HepG2 (cell line): ENCODE measurements at regions not wholly inside any gene's neighbourhood (a gene's known extent, or its start where the extent isn't known, plus 50 kb on each side); places are given as distances from the start of the nearest gene placed in this dataset.

ENCODE experiments used
- FOXA1 ChIP-seq, 2 experiments: fragments of 450-650 bp in 1 of 2; sonication (generic) in 1 of 2; formaldehyde crosslinking in 1 of 2; IDR thresholded peaks; 2 replicates each; pipeline versions ENCODE4 v1.4.0 to v1.6.1; 2016 to 2020; ENCODE audit warnings: missing genetic modification reagents in 1 of 2
- KDM1A ChIP-seq: IDR thresholded peaks from 2 replicates; pipeline ENCODE4 v1.6.1; 2016; ENCODE audit warnings: missing compliant biosample characterization
- KDM3A ChIP-seq: IDR thresholded peaks from 2 replicates; pipeline ENCODE4 v1.6.1; 2018; ENCODE audit warnings: low read depth, missing compliant biosample characterization
- MTA1 ChIP-seq: sonication (generic); formaldehyde crosslinking; IDR thresholded peaks from 2 replicates; pipeline ENCODE4 v1.4.0; 2020; ENCODE audit warnings: missing genetic modification reagents, mild to moderate bottlenecking, borderline replicate concordance
- NFYB ChIP-seq: sonication (generic); formaldehyde crosslinking; IDR thresholded peaks from 2 replicates; pipeline ENCODE4 v1.4.0; 2020; ENCODE audit warnings: missing genetic modification reagents
- NR2F6 ChIP-seq, 2 experiments: IDR thresholded peaks; 2 replicates each; pipeline ENCODE4 v1.6.1; 2016; ENCODE audit warnings: antibody characterized with exemption in 1 of 2, mild to moderate bottlenecking in 1 of 2
- ONECUT2 ChIP-seq: sonication (generic); formaldehyde crosslinking; IDR thresholded peaks from 2 replicates; pipeline ENCODE4 v1.4.0; 2020; ENCODE audit warnings: missing genetic modification reagents
- RFX5 ChIP-seq: IDR thresholded peaks from 2 replicates; pipeline ENCODE4 v1.6.1; 2011; ENCODE audit warnings: low read depth, low read length, improper control_type of control experiment
- SMYD3 ChIP-seq: sonication (generic); formaldehyde crosslinking; IDR thresholded peaks from 2 replicates; pipeline ENCODE4 v1.8.1; 2023; ENCODE audit warnings: mild to moderate bottlenecking, missing genetic modification reagents
- TBL1XR1 ChIP-seq: fragments of 150-350 bp; IDR thresholded peaks from 2 replicates; pipeline ENCODE4 v1.6.1; 2014; ENCODE audit warnings: borderline replicate concordance, low read length; ENCODE audit not compliant: partially characterized antibody
- ZNF629 ChIP-seq: sonication (generic); formaldehyde crosslinking; conservative IDR thresholded peaks from 2 replicates; pipeline ENCODE4 v1.5.0; 2020; ENCODE audit warnings: missing genetic modification reagents
- TF ChIP-seq, protein P1 (sequence below): sonication (generic); formaldehyde crosslinking; IDR thresholded peaks from 2 replicates; pipeline ENCODE4 v1.5.0; 2020; ENCODE audit warnings: mild to moderate bottlenecking, missing genetic modification reagents, moderate library complexity
- TF ChIP-seq, protein P2 (sequence below): IDR thresholded peaks from 2 replicates; pipeline ENCODE4 v1.6.1; 2016; ENCODE audit warnings: low read depth, borderline replicate concordance
- TF ChIP-seq, protein P3 (sequence below): sonication (generic); formaldehyde crosslinking; IDR thresholded peaks from 2 replicates; pipeline ENCODE4 v1.9.0; 2021; ENCODE audit warnings: missing genetic modification reagents, mild to moderate bottlenecking, borderline replicate concordance

DNA sequence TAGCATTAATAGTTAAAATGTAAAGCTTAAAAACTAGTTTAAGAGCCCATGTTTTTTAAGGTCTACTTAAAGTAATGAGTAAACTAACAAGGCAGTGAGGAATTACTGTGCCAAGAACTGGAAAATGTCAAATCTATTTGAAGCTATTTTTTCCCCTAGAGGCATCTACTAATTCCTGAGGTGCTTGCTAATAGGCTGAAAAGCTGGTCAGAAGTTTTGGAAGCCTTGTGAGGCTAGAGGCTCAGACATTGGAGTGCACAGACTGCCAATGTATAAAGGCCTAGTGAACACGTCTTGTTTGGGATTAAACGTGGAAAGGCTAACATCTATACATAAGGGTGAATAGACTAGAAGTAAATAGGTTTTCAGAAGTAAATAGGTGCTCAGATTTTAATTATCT, 136.5 kb upstream of the C11orf87 start:
- no peak for TF ChIP-seq KDM3A
- TF ChIP-seq, protein P1, sequence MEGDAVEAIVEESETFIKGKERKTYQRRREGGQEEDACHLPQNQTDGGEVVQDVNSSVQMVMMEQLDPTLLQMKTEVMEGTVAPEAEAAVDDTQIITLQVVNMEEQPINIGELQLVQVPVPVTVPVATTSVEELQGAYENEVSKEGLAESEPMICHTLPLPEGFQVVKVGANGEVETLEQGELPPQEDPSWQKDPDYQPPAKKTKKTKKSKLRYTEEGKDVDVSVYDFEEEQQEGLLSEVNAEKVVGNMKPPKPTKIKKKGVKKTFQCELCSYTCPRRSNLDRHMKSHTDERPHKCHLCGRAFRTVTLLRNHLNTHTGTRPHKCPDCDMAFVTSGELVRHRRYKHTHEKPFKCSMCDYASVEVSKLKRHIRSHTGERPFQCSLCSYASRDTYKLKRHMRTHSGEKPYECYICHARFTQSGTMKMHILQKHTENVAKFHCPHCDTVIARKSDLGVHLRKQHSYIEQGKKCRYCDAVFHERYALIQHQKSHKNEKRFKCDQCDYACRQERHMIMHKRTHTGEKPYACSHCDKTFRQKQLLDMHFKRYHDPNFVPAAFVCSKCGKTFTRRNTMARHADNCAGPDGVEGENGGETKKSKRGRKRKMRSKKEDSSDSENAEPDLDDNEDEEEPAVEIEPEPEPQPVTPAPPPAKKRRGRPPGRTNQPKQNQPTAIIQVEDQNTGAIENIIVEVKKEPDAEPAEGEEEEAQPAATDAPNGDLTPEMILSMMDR (CRISPR knock-in tag), result no peak
- TF ChIP-seq, protein P2, sequence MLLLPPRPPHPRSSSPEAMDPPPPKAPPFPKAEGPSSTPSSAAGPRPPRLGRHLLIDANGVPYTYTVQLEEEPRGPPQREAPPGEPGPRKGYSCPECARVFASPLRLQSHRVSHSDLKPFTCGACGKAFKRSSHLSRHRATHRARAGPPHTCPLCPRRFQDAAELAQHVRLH (CRISPR knock-in tag), result no peak
- TF ChIP-seq MTA1 (CRISPR knock-in tag), result no peak
- no peak for TF ChIP-seq NR2F6 (IDR thresholded peaks at IDR 0.05)
- no peak for TF ChIP-seq NR2F6 (CRISPR knock-in tag; IDR thresholded peaks at IDR 0.05)
- TF ChIP-seq TBL1XR1, result no peak
- no peak for TF ChIP-seq NFYB (CRISPR knock-in tag)
- TF ChIP-seq SMYD3, result no peak
- no peak for TF ChIP-seq ZNF629 (CRISPR knock-in tag)
- TF ChIP-seq, protein P3, sequence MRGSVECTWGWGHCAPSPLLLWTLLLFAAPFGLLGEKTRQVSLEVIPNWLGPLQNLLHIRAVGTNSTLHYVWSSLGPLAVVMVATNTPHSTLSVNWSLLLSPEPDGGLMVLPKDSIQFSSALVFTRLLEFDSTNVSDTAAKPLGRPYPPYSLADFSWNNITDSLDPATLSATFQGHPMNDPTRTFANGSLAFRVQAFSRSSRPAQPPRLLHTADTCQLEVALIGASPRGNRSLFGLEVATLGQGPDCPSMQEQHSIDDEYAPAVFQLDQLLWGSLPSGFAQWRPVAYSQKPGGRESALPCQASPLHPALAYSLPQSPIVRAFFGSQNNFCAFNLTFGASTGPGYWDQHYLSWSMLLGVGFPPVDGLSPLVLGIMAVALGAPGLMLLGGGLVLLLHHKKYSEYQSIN (CRISPR knock-in tag), result no peak
- TF ChIP-seq KDM1A (CRISPR knock-in tag), result no peak
- TF ChIP-seq ONECUT2 (CRISPR knock-in tag), result no peak
- no peak for TF ChIP-seq FOXA1 (IDR thresholded peaks at IDR 0.05)
- TF ChIP-seq FOXA1 (CRISPR knock-in tag; IDR thresholded peaks at IDR 0.05), result no peak
- no peak for TF ChIP-seq RFX5
